ENCODE measurements at regions not wholly inside any gene's neighbourhood (a gene's known extent, or its start where the extent isn't known, plus 50 kb on each side); places are given as distances from the start of the nearest gene placed in this dataset.

GRCh38 chr6:26223228-26223627 lies 136.0 kb downstream of the HFE start:
- TF ChIP-seq CTCF (IDR thresholded peaks at IDR 0.05; ENCODE audit: insufficient read depth, low read length, poor library complexity, severe bottlenecking) (no peak), EZH2phosphoT487 (conservative IDR thresholded peaks at IDR 0.05; ENCODE audit: low read length) (no peak)

Measured in SU-DHL-6 (cell line).